ENCODE measurements at regions not wholly inside any gene's neighbourhood (a gene's known extent, or its start where the extent isn't known, plus 50 kb on each side); places are given as distances from the start of the nearest gene placed in this dataset.

DNA sequence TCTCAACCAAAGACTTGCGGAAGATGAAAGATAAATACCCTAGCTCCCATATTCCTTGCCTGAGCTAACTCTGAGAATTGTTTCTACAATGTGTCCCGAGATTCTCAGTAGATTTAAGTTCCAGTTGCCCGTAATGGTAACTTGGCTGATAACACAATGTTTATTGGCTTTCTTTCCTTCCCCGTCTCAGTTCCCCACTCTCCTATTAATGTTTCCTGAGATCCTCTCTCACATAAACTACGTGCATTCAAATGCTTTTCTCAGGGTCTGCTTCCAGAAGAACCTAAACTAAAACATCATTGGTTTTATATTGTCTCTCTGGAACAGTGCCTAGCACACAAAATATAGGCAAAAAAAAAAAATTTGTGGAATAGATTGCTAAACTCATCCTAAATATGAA, 794.2 kb upstream of the ADGRL2 start:
- DNase-seq (ENCODE audit: low spot score): no peak

GRCh38 chr1:81004011-81004410, 796.7 kb upstream of the ADGRL2 start:
- no peak for DNase-seq (ENCODE audit: low spot score)

- no peak for DNase-seq (ENCODE audit: low spot score)
Observed at GRCh38 chr1:80994934-80995333, 805.8 kb upstream of the ADGRL2 start.

DNA sequence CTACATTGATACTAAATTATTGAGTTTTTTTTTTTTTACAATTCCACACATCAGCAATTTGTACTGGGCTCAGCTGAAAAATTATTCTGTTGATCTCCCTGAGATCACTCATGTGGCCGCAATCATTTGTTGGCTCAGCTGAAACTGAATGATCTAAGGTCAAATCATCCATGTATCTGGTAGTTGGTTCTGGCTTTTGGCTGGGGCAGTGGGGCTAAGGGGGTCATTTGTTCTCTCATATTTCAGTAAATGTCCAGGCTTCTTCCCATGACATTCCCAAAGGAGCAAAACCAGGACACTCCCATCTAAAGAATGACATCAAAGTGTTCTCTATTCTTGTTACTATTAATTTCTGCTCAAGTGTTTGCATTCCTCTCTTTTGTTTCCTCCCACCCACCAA, 806.7 kb upstream of the ADGRL2 start:
- no peak for DNase-seq (ENCODE audit: low spot score)

DNA sequence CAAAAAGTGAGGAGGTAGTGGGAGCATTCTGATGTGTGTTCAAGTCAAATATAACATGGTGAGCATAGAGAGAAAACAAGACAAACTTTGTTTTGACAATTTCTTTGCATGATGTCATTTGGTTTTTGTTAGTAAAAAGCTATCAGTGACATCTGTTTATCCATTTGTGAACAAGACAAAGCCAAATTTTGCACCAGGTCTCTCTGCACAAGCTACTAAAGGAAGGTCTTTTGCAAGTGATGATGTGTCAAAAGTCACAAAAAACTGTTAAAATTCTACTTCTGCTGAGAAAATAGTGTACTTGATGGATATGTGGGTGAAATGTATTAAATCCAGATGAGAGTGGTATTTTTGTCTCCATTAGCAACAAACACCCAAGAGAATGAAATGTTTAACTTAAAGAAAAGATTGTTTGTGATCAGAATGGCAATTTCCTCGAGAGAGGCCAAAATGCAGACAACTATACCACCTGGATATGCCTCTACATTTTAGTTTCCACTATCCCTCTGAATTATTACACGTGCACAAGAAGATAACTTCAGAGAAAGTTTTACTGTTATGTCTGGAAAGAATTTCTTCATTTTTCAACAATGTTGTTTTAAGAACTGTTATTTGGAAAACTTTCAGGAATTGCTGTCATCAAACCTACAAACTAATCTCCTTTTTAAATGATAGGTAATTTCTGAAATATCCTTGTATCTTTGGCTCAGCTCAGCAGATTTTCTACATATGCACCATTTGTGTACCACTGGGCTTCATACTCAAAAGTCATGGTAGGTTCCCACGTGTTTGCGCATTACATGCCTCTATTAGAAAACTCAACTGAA, 807.4 kb upstream of the ADGRL2 start:
- no peak for DNase-seq (ENCODE audit: low spot score)

DNA sequence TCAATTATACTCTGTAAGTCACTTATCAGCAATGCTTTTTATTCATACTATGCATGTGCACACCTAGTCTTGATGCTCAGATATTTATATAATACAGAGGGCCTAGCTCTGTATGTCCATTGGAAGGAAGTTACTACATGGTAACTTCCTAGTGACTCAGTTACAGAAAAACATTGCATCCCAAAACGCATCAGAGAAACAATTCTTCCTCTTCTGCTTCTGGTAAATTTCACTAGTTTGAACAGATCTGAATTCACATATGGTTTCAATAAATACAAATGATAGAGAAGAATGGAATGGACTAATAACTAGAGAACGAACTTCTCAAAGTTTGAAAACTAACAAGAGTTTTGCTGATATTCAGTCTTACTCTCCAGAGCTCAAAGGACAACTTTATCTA, 811.3 kb upstream of the ADGRL2 start:
- DNase-seq (ENCODE audit: low spot score): no peak

DNA sequence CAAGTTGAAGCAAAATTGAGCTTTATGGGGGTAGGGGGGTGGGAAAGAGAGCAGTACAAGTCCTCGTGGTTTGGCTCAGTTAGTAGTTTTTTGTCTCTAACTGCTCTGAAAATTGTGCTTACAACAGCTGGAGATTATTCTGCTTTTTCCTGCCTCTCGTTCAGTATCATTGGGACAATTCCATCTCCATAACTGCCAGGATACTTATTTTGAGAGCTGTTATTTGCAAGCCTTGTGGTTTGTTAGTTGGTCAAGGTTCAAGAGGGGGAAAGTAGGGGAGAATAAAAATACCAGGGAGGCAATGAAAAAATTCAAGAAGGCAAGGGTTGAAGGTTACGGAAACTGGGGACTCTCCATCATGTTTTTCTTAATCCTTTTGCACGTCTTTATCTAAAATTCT, 811.8 kb upstream of the ADGRL2 start:
- no peak for DNase-seq (ENCODE audit: low spot score)

DNA sequence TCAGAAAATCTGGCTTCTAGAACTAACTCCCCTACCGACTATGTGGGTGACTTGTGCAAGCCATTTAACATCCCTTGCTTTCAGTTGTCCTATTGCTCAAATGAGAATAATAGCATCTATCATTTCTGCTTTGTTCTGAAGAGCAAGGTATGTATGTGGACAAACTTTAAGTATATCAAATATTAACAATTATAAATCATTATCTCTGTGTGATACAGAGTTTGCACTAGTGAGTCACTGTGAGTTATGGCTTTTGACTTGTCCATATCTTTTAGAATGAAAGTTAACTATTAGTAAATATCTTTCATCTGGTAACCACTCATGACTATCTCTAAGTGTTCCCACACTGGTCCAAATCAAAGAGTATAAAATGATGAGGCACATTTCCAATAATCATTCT, 812.9 kb upstream of the ADGRL2 start:
- no peak for DNase-seq (ENCODE audit: low spot score)

DNA sequence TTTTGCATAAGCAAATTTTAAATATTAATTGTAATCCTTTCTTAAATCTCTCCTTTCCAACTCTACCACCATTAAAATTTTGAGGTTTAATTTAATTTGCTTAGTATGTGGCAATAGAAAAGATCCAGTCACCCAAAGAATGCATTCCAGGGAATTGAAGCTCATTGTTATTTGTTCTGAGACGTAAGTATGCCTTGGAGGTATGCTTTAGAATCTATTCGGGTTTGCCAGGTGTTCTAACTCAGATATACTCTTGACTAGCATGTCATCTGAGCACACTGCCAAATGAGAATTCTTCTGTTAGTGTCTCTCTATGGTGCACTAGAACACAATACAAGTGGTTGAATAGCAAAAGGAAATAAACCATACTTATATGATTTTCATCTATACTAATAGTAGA, 813.6 kb upstream of the ADGRL2 start:
- no peak for DNase-seq (ENCODE audit: low spot score)

DNA sequence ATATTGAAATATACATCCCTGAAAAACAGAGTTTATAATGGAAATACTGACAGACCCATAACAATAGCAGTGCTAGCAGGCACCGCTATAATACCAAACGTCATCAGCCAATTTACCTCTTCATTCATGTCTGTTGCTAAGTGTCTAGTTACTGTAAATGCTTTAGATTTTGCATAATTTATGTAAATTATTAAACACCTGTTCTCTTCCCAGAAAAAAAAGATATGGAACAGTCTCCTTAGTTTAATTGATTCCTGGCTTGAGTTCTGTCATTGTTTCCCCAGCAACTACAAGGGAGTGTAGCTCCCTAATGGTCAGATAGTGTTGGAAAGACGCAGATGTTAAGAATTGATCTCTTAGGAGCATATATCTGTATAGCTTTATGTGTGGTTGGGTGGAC, 817.9 kb upstream of the ADGRL2 start:
- DNase-seq (ENCODE audit: low spot score): no peak

DNA sequence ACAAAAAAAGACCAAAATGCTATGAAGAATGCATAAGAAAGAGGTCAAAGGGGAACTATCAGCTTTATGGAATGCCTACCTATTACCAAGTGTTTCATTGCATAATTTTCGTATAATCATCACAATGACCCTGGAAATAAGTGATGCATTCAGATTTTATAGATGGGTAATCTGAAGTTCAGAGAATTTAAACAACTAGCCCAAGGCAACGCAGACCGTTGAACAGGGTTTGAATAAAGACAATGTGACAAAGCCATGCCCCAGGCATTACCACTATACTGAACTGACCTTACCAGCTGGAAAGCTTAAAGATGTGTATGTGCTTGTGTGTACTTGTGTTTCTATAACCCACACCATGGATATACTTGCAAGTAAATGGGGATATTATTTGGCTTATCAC, 827.6 kb upstream of the ADGRL2 start:
- DNase-seq (ENCODE audit: low spot score): no peak

- DNase-seq (ENCODE audit: low spot score): no peak
Observed at GRCh38 chr1:80966266-80966665, 834.5 kb upstream of the ADGRL2 start.

- DNase-seq (ENCODE audit: low spot score): no peak
Observed at GRCh38 chr1:80962564-80962963, 838.2 kb upstream of the ADGRL2 start.

- DNase-seq (ENCODE audit: low spot score): no peak
Observed at GRCh38 chr1:80961464-80962190, 839.1 kb upstream of the ADGRL2 start.

- DNase-seq (ENCODE audit: low spot score): no peak
Observed at GRCh38 chr1:80933346-80933745, 867.4 kb upstream of the ADGRL2 start.

- no peak for DNase-seq (ENCODE audit: low spot score)
Observed at GRCh38 chr1:80931178-80931577, 869.6 kb upstream of the ADGRL2 start.

DNA sequence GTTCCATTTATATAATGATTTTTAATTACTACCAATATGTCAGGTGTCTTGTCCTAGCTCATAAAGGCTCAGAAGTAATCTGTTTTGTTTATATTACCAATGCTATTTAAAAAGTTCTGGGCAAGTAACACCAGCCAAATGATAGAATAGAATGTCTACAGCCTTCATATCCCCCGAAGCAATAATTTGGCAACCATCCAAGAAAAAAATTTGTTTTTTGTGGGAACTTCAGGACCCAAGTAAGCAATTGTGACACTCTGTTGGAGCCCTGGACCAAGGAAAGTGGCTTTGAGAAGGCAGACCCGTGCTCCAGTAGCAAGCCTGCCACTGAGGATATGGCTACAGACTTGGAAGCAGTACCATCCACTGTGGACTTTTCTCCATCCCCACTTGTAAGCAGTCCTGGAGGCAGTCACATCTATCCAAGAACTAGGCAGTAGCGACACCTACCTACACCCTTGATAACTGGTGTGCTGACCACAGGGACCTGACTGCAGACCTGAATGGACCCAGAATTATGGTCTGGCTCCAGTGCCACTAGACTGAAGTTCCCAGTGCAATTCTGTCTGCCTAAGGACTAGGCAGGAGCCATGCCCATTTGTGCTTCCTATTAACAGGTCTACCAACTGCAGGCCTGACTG, 870.7 kb upstream of the ADGRL2 start:
- DNase-seq (ENCODE audit: low spot score): no peak

DNA sequence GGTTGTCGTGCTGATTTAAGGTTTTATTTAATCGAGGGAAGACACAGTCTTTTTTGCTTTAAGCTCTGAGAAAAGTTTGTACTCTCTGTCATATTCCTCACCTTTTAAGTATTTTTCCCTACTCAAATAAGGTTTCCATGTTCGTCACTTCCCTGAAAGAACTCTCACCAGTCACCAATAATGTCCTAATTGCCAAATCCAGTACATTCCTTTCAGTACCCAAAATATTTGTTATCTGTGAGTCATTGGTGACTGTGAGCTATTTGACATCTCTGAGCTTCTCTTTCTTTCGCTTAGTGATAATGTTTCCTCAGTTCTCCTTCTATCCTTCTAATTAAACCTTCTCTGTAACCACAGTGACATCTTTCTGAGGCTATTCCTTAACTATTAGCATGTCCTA, 874.2 kb upstream of the ADGRL2 start:
- DNase-seq (ENCODE audit: low spot score): no peak

- peak; percentile 53 for DNase-seq (ENCODE audit: low spot score)
Observed at GRCh38 chr1:80925130-80925805, 875.5 kb upstream of the ADGRL2 start.

DNA sequence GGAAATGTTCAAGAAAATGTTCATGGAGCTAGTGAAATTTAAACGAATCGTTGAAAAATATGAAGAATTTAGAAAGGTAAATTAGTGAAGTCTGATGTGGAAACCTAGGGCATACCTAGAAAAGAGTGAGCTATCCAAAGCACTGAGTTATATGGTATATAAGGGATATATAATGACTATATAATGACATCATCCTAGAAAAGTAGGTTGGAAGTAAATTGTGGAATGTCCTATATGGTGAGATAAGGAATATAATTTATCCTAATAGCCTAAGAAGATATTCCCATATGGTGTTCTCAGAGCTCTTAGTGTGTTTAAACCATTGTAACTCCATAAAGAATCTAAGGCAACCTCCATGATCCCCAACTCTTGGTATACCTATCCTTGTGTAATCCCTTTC, 876.4 kb upstream of the ADGRL2 start:
- no peak for DNase-seq (ENCODE audit: low spot score)

DNA sequence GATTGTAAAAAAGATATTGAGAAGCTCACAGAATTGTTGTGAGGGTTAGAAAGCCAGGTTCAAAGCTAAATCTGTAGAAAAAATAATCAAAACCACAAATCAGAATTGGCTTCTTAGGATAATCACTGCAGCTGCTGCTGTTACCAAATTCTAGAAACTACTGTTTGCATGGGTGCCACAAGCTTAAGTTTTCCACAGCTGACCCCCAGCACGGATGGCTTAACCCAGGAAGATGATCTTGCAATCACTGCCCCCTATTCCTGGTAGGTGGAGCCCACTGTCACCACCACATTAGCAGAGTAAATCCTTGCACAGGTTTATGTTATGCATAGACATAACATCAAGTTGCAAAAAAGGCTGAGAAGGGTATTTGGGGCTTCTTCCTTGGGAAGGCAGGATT, 877.8 kb upstream of the ADGRL2 start:
- no peak for DNase-seq (ENCODE audit: low spot score)

DNA sequence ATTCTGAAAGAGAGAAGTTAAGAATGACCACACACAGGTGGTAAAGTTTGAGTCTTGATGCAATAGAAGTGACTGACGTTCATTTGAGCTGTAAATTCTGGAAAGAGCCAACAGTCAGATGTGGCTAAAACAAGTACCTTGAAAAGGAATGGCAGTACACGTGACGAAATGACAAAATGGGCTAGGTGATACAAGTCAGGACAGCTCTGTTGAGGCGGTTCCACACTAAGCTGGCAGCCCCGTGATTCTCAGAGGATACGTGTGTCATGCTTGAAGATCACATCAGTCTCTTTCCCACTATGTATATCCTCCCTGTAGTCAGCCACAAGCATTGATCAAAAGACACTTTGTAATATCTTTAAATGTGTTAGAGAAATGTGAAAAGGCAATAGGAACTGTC, 881.3 kb upstream of the ADGRL2 start:
- DNase-seq (ENCODE audit: low spot score): no peak

Measured in SK-N-DZ (cell line).